ENCODE measurements at regions not wholly inside any gene's neighbourhood (a gene's known extent, or its start where the extent isn't known, plus 50 kb on each side); places are given as distances from the start of the nearest gene placed in this dataset.

DNA sequence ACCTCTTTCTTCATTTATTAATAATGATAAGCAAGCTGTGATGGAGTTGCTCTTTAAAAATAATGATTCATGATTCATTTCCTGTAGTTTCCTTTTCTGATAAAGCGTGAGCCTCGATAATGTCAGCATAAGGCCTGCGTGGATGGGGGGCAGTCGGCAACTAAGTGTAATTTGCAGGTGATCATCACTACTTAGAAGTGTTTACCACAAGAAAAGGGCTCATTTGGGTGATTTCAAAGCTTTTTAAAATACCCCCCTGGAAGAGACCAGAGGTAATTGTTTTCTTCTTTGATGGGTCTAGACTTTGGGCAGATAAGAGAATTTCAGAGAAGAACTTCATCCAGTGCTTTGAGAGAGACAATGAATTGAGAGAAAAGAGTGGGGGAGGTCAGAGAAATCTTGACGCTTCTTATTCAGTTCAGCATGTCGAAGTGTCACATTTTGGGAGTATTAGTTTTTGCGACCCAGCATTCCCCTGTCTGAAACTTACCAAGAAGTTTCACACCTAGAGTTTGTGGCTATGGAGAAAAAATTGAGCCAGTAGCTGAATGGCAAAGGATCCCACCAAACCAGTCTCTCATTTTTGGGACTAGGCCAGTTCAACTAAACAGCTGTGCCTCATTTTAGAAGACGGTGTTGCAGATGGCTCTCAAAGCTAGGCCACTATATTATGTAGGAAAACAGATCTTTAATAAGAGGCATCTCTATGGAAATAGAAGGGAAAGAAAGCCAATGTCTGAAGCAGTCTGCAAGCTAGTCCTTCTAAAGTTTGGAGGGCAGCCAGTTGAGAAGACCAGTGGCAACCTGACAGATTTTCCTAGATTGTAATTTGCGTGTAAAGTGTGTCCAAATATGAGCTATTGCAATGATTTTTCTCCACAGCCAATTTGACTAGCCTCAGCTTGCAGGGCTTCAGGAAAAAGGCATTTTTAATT lies 171.0 kb upstream of the PPP1R2C start:
- peaks cover 16% of the 10 kb centered on the region for H3K27me3 ChIP-seq (replicated peaks; ENCODE audit: control insufficient read depth, insufficient read depth, low read length)
- no peak overlapping the region for H3K4me3 ChIP-seq (ENCODE audit: low read length)
- H3K4me1 ChIP-seq (ENCODE audit: control insufficient read depth, insufficient read depth, low read length), result no peaks in the 10 kb centered on the region
- H3K9me3 ChIP-seq (ENCODE audit: control insufficient read depth, low read length), result no peaks in the 10 kb centered on the region
- H3K36me3 ChIP-seq (ENCODE audit: control insufficient read depth, insufficient read depth, low read length, severe bottlenecking), result no peaks in the 10 kb centered on the region
- no peak for DNase-seq (ENCODE audit: low read depth)
- no peak overlapping the region for H3K9ac ChIP-seq (ENCODE audit: low read length)

DNA sequence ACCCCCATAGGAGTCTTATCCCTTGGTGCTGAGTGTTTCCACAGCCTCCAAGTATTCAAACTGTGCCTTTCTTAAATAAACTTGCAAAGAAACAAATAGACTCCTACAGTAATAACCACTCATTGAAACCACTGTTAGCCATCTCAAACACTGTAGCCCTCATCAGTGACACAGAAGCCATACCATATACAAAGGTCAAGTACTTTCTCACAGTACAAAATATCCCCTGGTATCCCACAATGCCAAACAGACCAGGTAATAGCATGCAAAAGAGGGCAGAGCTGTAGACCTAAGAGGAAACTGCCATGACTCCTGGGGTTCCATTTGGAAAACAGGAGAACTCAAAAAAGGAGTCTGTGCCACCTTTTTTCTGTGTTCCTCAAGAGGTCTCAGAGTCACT lies 173.8 kb upstream of the PPP1R2C start:
- H3K9ac ChIP-seq (ENCODE audit: low read length), result no peak overlapping the region
- DNase-seq (ENCODE audit: low read depth), result no peak
- H3K27me3 ChIP-seq (replicated peaks; ENCODE audit: control insufficient read depth, insufficient read depth, low read length), result peaks cover 10% of the 10 kb centered on the region
- no peaks in the 10 kb centered on the region for H3K36me3 ChIP-seq (ENCODE audit: control insufficient read depth, insufficient read depth, low read length, severe bottlenecking)
- H3K9me3 ChIP-seq (ENCODE audit: control insufficient read depth, low read length), result no peaks in the 10 kb centered on the region
- H3K4me3 ChIP-seq (ENCODE audit: low read length), result no peak overlapping the region
- no peaks in the 10 kb centered on the region for H3K4me1 ChIP-seq (ENCODE audit: control insufficient read depth, insufficient read depth, low read length)

DNA sequence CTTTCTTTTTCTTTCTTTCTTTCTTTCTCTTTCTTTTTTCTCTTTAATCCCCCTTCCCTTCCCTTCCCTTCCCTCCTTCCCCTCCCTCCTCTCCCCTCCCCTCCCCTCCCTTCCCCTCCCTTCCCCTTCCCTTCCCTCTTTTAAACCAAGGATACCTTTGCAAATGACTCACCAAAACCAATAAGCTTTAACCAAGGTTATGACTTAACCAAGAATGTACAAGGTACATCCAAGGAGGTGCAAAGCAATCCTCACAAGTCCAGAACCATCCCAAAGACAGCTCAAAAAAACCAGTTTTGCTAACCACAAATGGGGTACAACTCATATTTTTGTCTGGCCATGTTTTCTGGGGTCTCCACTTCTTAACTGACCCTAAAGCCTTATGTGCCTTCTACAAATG lies 174.7 kb upstream of the PPP1R2C start:
- no peak for DNase-seq (ENCODE audit: low read depth)
- no peak overlapping the region for H3K9ac ChIP-seq (ENCODE audit: low read length)
- no peaks in the 10 kb centered on the region for H3K36me3 ChIP-seq (ENCODE audit: control insufficient read depth, insufficient read depth, low read length, severe bottlenecking)
- peaks cover 4% of the 10 kb centered on the region for H3K27me3 ChIP-seq (replicated peaks; ENCODE audit: control insufficient read depth, insufficient read depth, low read length)
- H3K4me1 ChIP-seq (ENCODE audit: control insufficient read depth, insufficient read depth, low read length), result no peaks in the 10 kb centered on the region
- H3K4me3 ChIP-seq (ENCODE audit: low read length), result no peak overlapping the region
- H3K9me3 ChIP-seq (ENCODE audit: control insufficient read depth, low read length), result no peaks in the 10 kb centered on the region

DNA sequence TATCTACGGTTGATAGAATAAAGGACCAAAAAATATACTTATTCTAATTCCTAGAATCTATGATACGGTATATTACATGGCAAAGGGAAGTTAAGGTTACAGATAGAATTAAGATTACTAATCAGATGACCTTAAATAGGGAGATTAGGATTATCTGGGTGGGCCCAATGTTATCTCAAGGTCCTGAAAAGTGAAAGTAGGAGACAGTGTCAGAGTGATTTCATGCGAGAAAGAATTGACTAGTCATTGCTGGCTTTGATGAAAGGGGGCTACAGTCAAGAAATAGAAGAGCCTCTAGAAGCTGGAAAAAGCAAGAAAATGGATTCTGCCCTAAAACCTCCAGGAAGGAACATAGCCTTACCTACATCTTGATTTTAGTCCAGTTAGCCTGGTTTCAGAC lies 176.9 kb upstream of the PPP1R2C start:
- Histone ChIP-seq H3K4me1 (ENCODE audit: control insufficient read depth, insufficient read depth, low read length) (no peaks in the 10 kb centered on the region), H3K4me3 (ENCODE audit: low read length) (no peak overlapping the region)
- no peak for DNase-seq (ENCODE audit: low read depth)

GRCh38 chrX:42955349-42955748 lies 177.4 kb upstream of the PPP1R2C start:
- no peaks in the 10 kb centered on the region for H3K4me1 ChIP-seq (ENCODE audit: control insufficient read depth, insufficient read depth, low read length)
- H3K9ac ChIP-seq (ENCODE audit: low read length), result no peak overlapping the region

More for the DNA sequence above, 176.9 kb upstream of the PPP1R2C start:
- Histone ChIP-seq H3K36me3 (ENCODE audit: control insufficient read depth, insufficient read depth, low read length, severe bottlenecking) (no peaks in the 10 kb centered on the region), H3K9me3 (ENCODE audit: control insufficient read depth, low read length) (peaks cover 4% of the 10 kb centered on the region), H3K9ac (ENCODE audit: low read length) (no peak overlapping the region), H3K27me3 (replicated peaks; ENCODE audit: control insufficient read depth, insufficient read depth, low read length) (peaks cover 4% of the 10 kb centered on the region)

DNA sequence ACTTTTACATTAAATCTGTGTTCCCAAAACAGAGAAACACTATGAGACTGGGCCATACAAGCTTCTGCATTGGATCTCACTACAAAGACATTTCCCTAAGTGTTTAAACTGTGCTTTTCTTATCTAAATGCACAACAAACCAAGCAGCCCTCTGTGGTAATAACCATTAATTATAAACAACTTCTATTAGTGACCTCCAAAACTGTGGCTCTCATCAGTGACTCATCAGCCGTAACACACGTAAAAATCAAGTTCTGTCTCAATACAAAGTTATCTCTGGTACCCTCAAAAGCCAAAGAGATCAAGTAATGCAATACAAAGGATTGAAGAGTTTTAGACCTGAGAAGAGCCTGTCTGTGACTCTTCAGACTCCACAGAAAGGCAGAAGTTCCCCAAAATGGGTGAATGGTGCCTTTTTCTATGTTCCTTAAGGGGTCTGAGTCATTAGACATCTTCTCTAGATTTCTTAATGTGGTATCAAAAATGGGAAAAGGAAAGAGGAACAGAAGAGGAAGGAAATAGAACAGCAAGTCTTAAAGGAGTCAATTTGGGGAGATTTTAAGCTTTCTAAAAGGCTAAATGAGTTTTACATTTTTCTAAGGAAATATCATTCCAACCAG lies 189.8 kb upstream of the PPP1R2C start:
- Histone ChIP-seq H3K4me3 (ENCODE audit: low read length) (no peak overlapping the region), H3K36me3 (ENCODE audit: control insufficient read depth, insufficient read depth, low read length, severe bottlenecking) (no peaks in the 10 kb centered on the region), H3K9me3 (ENCODE audit: control insufficient read depth, low read length) (no peaks in the 10 kb centered on the region), H3K9ac (ENCODE audit: low read length) (no peak overlapping the region), H3K27me3 (replicated peaks; ENCODE audit: control insufficient read depth, insufficient read depth, low read length) (peaks cover 5% of the 10 kb centered on the region), H3K4me1 (ENCODE audit: control insufficient read depth, insufficient read depth, low read length) (no peaks in the 10 kb centered on the region)
- no peak for DNase-seq (ENCODE audit: low read depth)

More at GRCh38 chrX:42955349-42955748, 177.4 kb upstream of the PPP1R2C start:
- no peak for DNase-seq (ENCODE audit: low read depth)
- Histone ChIP-seq H3K36me3 (ENCODE audit: control insufficient read depth, insufficient read depth, low read length, severe bottlenecking) (no peaks in the 10 kb centered on the region), H3K9me3 (ENCODE audit: control insufficient read depth, low read length) (peaks cover 9% of the 10 kb centered on the region), H3K4me3 (ENCODE audit: low read length) (no peak overlapping the region), H3K27me3 (replicated peaks; ENCODE audit: control insufficient read depth, insufficient read depth, low read length) (peaks cover 4% of the 10 kb centered on the region)

DNA sequence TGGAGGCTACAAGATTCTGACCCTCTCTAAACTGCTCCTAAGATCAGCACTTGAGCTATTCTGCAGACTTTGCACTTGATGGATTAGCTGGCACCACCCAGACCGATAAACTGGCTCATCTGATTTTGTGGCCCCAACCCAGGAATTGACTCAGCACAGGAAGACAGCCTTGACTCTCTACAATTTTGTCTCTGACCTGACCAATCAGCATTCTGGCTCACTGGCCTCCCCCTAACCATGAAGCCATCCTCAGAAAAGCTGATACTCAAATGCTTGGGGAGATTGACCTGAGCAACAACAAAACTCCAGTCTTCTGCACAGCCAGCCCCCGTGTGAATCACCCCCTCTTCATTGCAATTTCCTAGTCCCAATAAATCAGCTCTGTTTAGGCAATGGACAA lies 195.4 kb upstream of the PPP1R2C start:
- no peak overlapping the region for H3K9ac ChIP-seq (ENCODE audit: low read length)
- H3K4me1 ChIP-seq (ENCODE audit: control insufficient read depth, insufficient read depth, low read length), result no peaks in the 10 kb centered on the region
- DNase-seq (ENCODE audit: low read depth), result no peak
- H3K9me3 ChIP-seq (ENCODE audit: control insufficient read depth, low read length), result peaks cover 9% of the 10 kb centered on the region
- H3K27me3 ChIP-seq (replicated peaks; ENCODE audit: control insufficient read depth, insufficient read depth, low read length), result no peaks in the 10 kb centered on the region
- no peaks in the 10 kb centered on the region for H3K36me3 ChIP-seq (ENCODE audit: control insufficient read depth, insufficient read depth, low read length, severe bottlenecking)
- H3K4me3 ChIP-seq (ENCODE audit: low read length), result no peak overlapping the region

DNA sequence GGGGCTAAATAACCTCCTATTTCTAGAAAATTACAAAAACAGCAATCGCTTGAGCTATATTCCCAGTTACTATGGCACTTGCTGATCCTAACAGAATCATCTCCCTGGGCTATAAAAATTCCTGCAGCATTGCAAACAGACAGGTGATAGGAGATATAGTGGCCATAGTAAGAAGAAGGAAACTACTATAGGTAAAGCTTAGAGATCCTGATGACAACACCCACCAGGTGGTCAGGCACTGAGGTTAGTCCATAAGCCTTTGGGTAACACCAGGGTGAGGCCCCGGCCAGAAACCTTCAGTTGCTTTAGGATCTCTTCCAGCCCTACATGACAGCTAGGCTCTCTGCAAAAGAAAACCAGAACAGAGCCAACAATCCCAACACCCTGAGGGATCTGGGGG lies 197.9 kb upstream of the PPP1R2C start:
- Histone ChIP-seq H3K27me3 (replicated peaks; ENCODE audit: control insufficient read depth, insufficient read depth, low read length) (no peaks in the 10 kb centered on the region), H3K9ac (ENCODE audit: low read length) (no peak overlapping the region), H3K4me1 (ENCODE audit: control insufficient read depth, insufficient read depth, low read length) (no peaks in the 10 kb centered on the region), H3K4me3 (ENCODE audit: low read length) (no peak overlapping the region), H3K36me3 (ENCODE audit: control insufficient read depth, insufficient read depth, low read length, severe bottlenecking) (no peaks in the 10 kb centered on the region), H3K9me3 (ENCODE audit: control insufficient read depth, low read length) (peaks cover 9% of the 10 kb centered on the region)
- DNase-seq (ENCODE audit: low read depth), result no peak

DNA sequence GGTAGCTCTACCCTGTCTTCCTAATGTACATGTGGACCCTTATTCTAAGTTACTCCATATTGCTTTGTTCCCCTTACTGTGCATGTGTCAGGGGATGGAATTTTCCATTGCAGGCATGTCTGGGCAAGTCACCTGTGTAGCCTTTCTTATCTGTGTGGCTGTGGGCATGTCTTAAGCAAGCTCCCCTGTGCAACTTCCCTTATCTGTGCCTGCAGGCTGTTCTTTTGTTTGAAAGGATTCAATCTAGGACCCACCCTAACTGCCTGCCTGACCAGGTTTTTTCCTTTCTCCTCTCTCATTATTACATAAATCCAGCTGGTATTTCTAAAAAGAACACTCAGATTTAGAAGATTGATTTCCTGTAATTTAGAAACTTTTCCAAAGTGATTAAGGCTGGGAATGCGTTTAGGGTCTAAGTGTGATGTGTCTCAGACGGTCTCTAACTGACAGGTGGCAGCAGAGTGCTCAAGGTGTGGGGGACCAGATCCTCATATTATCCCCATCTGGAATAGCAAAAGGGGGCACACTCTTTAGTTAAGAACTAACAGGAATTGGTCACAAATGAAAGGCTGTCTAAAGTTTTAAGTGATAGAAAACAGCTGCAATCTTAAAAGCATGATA lies 198.9 kb upstream of the PPP1R2C start:
- Histone ChIP-seq H3K4me1 (ENCODE audit: control insufficient read depth, insufficient read depth, low read length) (no peaks in the 10 kb centered on the region), H3K27me3 (replicated peaks; ENCODE audit: control insufficient read depth, insufficient read depth, low read length) (no peaks in the 10 kb centered on the region), H3K9me3 (ENCODE audit: control insufficient read depth, low read length) (peaks cover 9% of the 10 kb centered on the region), H3K9ac (ENCODE audit: low read length) (no peak overlapping the region), H3K36me3 (ENCODE audit: control insufficient read depth, insufficient read depth, low read length, severe bottlenecking) (no peaks in the 10 kb centered on the region), H3K4me3 (ENCODE audit: low read length) (no peak overlapping the region)
- no peak for DNase-seq (ENCODE audit: low read depth)

DNA sequence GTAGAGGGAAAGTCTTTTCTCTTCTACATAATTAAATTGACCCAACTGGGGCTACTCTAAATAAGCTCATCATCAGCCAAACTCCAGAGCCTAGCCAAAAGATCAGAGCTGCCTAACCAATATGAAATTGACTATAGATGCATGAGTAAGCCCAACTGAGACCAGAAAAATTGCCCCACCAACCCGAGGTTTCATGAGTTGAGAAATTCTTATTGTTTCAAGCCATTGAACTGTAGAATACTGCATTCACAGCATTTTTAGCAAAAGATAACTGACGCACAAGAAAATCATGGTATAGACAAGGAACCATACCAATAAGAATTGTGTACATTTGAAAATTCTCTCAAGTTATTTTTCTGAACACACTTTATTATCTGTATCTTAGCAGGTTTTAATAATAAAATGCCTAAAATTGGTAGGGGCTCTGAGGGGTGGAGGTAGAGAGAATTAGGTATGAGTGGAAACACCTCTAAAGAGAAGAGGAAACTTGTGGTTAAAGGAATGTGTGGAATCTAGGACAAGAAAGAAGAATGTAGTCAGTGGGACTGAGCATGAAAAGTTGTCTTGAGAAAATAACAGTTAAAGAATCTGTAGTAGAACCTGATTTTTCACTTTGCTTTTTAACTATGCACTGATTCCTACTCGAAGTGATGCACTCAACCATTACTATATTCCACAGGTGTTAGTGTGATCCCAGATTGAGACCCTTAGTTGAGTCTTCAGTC lies 200.9 kb upstream of the PPP1R2C start:
- Histone ChIP-seq H3K9me3 (ENCODE audit: control insufficient read depth, low read length) (peaks cover 9% of the 10 kb centered on the region), H3K4me3 (ENCODE audit: low read length) (no peak overlapping the region)

DNA sequence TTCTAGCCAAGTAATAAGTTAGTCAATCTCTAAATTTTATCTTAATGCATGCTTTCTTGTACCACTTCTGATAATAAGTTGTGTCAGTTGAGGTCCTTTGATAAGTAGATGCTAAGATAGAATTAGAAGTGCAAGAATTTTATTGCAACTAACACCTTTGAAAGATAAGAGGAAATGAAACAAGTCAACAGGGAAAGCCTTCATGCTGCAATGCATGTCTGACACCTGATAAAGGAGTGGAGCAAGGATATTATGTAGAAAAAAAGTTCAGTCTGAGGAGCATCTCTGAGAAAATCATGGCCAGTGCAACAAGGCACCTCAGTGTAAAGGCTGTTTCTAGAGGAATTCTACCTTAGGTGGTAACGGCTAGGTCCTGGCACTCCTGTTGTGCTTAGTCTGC lies 210.7 kb upstream of the PPP1R2C start:
- DNase-seq (ENCODE audit: low read depth), result no peak
- Histone ChIP-seq H3K9me3 (ENCODE audit: control insufficient read depth, low read length) (no peaks in the 10 kb centered on the region), H3K9ac (ENCODE audit: low read length) (no peak overlapping the region), H3K4me3 (ENCODE audit: low read length) (no peak overlapping the region), H3K27me3 (replicated peaks; ENCODE audit: control insufficient read depth, insufficient read depth, low read length) (peaks cover 3% of the 10 kb centered on the region), H3K36me3 (ENCODE audit: control insufficient read depth, insufficient read depth, low read length, severe bottlenecking) (no peaks in the 10 kb centered on the region), H3K4me1 (ENCODE audit: control insufficient read depth, insufficient read depth, low read length) (no peaks in the 10 kb centered on the region)

More for the DNA sequence above, 200.9 kb upstream of the PPP1R2C start:
- Histone ChIP-seq H3K9ac (ENCODE audit: low read length) (no peak overlapping the region), H3K4me1 (ENCODE audit: control insufficient read depth, insufficient read depth, low read length) (no peaks in the 10 kb centered on the region), H3K27me3 (replicated peaks; ENCODE audit: control insufficient read depth, insufficient read depth, low read length) (no peaks in the 10 kb centered on the region), H3K36me3 (ENCODE audit: control insufficient read depth, insufficient read depth, low read length, severe bottlenecking) (no peaks in the 10 kb centered on the region)
- DNase-seq (ENCODE audit: low read depth), result no peak

Measured in adipocyte (in vitro differentiated cells).